HepG2 (cell line): ENCODE measurements at regions not wholly inside any gene's neighbourhood (a gene's known extent, or its start where the extent isn't known, plus 50 kb on each side); places are given as distances from the start of the nearest gene placed in this dataset.

Source experiments
- ATAC-seq: fragments of 200-7000 bp; cut with Tn5 transposase; 3 replicates; pipeline ENCODE4 v1.9.1; 2020; ENCODE audit warnings: mild to moderate bottlenecking, moderate library complexity
- BruUV-seq: library from RNA; stranded (reverse); fragments of 400-500 nt; replicated peaks from 2 replicates; lab custom pipeline; 2021; lab: Mats Ljungman, UMichigan
- CTCF ChIA-PET: fragments of 300-600 bp; formaldehyde crosslinking; extraction: SDS; loops from one replicate; lab custom pipeline; 2021; ENCODE audit warnings: low total read pairs, inconsistent platforms, low intra/inter-chr PET ratio; lab: Yijun Ruan, JAX
- POLR2A ChIA-PET: fragments of 350-600 bp; sonication (Branson Sonifier 250); formaldehyde crosslinking; loops from one replicate; lab custom pipeline; 2020; ENCODE audit warnings: antibody characterized with exemption, inconsistent platforms; lab: Yijun Ruan, JAX
- DNase-seq: peaks from one replicate; pipeline ENCODE4 v3.0.0-alpha.2; 2015; ENCODE audit warnings: low spot score
- FAIRE-seq: peaks from 3 replicates; lab custom pipeline; 2011; peaks lifted over from hg19 to GRCh38; lab: Jason Lieb, UNC
- H2AFZ ChIP-seq: one replicate; pipeline ENCODE4 v1.6.1; 2011; ENCODE audit warnings: low read length, inconsistent platforms
- H3K27ac ChIP-seq: fragments of 300-600 bp; 3 replicates; pipeline ENCODE4 v1.8.0; 2011; ENCODE audit warnings: mixed run types, mild to moderate bottlenecking, mixed read lengths, low read length, inconsistent platforms; ENCODE audit not compliant: insufficient read depth; ENCODE audit errors: extremely low read length
- H3K27me3 ChIP-seq, 2 experiments: fragments of 200-600 bp in 1 of 2; 2 replicates in 1 of 2; 3 replicates in 1 of 2; pipeline versions ENCODE4 v1.6.0 to v1.8.0; 2011; ENCODE audit warnings: low read length in 2 of 2, mild to moderate bottlenecking in 2 of 2, moderate library complexity in 2 of 2, inconsistent platforms in 1 of 2; ENCODE audit not compliant: insufficient read depth in 2 of 2, control insufficient read depth in 1 of 2
- H3K36me3 ChIP-seq, 2 experiments: fragments of 200-600 bp in 1 of 2; replicated peaks in 1 of 2; 2 replicates in 1 of 2; 3 replicates in 1 of 2; pipeline versions ENCODE4 v1.5.1 to v1.8.0; 2011; ENCODE audit warnings: low read length in 2 of 2, inconsistent platforms in 1 of 2; ENCODE audit not compliant: insufficient read depth in 2 of 2, control insufficient read depth in 1 of 2
- H3K4me1 ChIP-seq: 2 replicates; pipeline ENCODE4 v1.5.1; 2012; ENCODE audit warnings: low read length, inconsistent platforms; ENCODE audit not compliant: insufficient read depth
- H3K4me2 ChIP-seq: 2 replicates; pipeline ENCODE4 v1.6.0; 2011; ENCODE audit warnings: low read depth, low read length, inconsistent platforms
- H3K4me3 ChIP-seq, 3 experiments: fragments of 200-600 bp in 1 of 3; sonication (generic), shearing (Covaris generic) in 1 of 3; replicated peaks in 1 of 3; 2 replicates each; pipeline ENCODE4 v1.5.1; 2011 to 2016; ENCODE audit warnings: low read length in 3 of 3, inconsistent platforms in 2 of 3, low read depth in 2 of 3, mild to moderate bottlenecking in 2 of 3, control low read depth in 1 of 3, mixed read lengths in 1 of 3; ENCODE audit not compliant: insufficient read depth in 1 of 3
- H3K79me2 ChIP-seq: one replicate; pipeline ENCODE4 v1.6.1; 2011; ENCODE audit warnings: low read length, inconsistent platforms; ENCODE audit not compliant: insufficient read depth
- H3K9ac ChIP-seq: 2 replicates; pipeline ENCODE4 v1.6.0; 2011; ENCODE audit warnings: mild to moderate bottlenecking, low read depth, low read length, inconsistent platforms; ENCODE audit not compliant: insufficient read depth
- H3K9me3 ChIP-seq: 2 replicates; pipeline ENCODE4 v1.5.1; 2012; ENCODE audit warnings: mild to moderate bottlenecking, low read length
- H4K20me1 ChIP-seq: 2 replicates; pipeline ENCODE4 v1.6.0; 2011; ENCODE audit warnings: inconsistent platforms, mild to moderate bottlenecking, low read length, moderate library complexity; ENCODE audit not compliant: insufficient read depth
- CHD2 ChIP-seq: IDR thresholded peaks from 2 replicates; pipeline ENCODE4 v1.6.1; 2011; ENCODE audit warnings: low read depth, low read length, improper control_type of control experiment
- NFIC ChIP-seq: IDR thresholded peaks from 2 replicates; pipeline ENCODE4 v1.6.1; 2012; ENCODE audit warnings: mild to moderate bottlenecking, low read length, inconsistent platforms
- SAFB2 ChIP-seq: sonication (generic); formaldehyde crosslinking; IDR thresholded peaks from 2 replicates; pipeline ENCODE4 v1.5.1; 2020; ENCODE audit warnings: missing genetic modification reagents, low read depth, mild to moderate bottlenecking, borderline replicate concordance
- ZC3H4 ChIP-seq: sonication (generic); formaldehyde crosslinking; IDR thresholded peaks from 2 replicates; pipeline ENCODE4 v1.4.0; 2020; ENCODE audit warnings: missing genetic modification reagents, borderline replicate concordance
- ZFP36L1 ChIP-seq: sonication (generic); formaldehyde crosslinking; IDR thresholded peaks from 2 replicates; pipeline ENCODE4 v1.8.0; 2022; ENCODE audit warnings: mild to moderate bottlenecking, missing genetic modification reagents, moderate library complexity
- WGBS: methylation state at CpG from one replicate; pipeline ENCODE4 v1.1.6; 2017; ENCODE audit warnings: low lambda C conversion rate; 5-methylcytosine and 5-hydroxymethylcytosine counted together
- in situ Hi-C: cut with HindIII; loops from 2 replicates; pipeline ENCODE4 v1.10.0; 2017; ENCODE audit warnings: low pct_unique_long_range_greater_than_20kb; ENCODE audit not compliant: extremely low pct_ligation_motif_present
- intact Hi-C: fragments of 100-400 bp; cut with micrococcal nuclease; formaldehyde crosslinking; loops from one replicate; pipeline ENCODE4 v1.10.0; 2022; ENCODE audit not compliant: unreplicated experiment
- TF ChIP-seq, protein P1 (sequence below): sonication (generic); formaldehyde crosslinking; IDR thresholded peaks from 2 replicates; pipeline ENCODE4 v1.4.0; 2020; ENCODE audit warnings: missing genetic modification reagents
- TF ChIP-seq, protein P2 (sequence below): sonication (generic); formaldehyde crosslinking; IDR thresholded peaks from 2 replicates; pipeline ENCODE4 v1.4.0; 2020; ENCODE audit warnings: missing genetic modification reagents
- TF ChIP-seq, protein P3 (sequence below): sonication (generic); formaldehyde crosslinking; IDR thresholded peaks from 2 replicates; pipeline ENCODE4 v1.4.0; 2020; ENCODE audit warnings: missing genetic modification reagents, mild to moderate bottlenecking, borderline replicate concordance
- TF ChIP-seq, protein P4 (sequence below): sonication (generic); formaldehyde crosslinking; IDR thresholded peaks from 2 replicates; pipeline ENCODE4 v1.4.0; 2020; ENCODE audit warnings: missing genetic modification reagents, low read depth, mild to moderate bottlenecking, borderline replicate concordance

DNA sequence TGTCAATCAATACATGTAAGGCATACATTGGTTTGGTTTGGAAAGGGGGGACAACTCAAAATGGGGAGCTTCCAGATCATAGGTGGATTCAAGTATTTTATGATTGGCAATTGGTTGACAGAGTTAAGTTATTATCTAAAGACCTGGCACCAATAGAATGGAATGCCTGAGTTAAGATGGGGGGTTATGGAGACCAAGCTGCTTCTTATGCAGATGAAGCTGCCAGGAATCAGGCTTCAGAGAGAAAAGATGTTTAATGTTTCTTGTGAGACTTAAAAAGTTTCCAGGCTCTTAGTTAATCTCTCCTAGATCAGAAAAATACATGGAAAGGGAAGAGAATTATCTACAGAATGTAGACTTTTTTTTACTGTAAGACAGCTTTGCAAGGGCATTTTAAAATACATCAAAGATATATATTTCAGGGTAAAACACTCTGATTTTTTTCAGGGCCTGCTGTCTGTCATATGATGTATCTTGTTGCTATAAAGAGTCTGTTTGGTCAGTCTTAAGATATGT lies 1343.2 kb upstream of the LRRTM1 start (continued):
- TF ChIP-seq, protein P1, sequence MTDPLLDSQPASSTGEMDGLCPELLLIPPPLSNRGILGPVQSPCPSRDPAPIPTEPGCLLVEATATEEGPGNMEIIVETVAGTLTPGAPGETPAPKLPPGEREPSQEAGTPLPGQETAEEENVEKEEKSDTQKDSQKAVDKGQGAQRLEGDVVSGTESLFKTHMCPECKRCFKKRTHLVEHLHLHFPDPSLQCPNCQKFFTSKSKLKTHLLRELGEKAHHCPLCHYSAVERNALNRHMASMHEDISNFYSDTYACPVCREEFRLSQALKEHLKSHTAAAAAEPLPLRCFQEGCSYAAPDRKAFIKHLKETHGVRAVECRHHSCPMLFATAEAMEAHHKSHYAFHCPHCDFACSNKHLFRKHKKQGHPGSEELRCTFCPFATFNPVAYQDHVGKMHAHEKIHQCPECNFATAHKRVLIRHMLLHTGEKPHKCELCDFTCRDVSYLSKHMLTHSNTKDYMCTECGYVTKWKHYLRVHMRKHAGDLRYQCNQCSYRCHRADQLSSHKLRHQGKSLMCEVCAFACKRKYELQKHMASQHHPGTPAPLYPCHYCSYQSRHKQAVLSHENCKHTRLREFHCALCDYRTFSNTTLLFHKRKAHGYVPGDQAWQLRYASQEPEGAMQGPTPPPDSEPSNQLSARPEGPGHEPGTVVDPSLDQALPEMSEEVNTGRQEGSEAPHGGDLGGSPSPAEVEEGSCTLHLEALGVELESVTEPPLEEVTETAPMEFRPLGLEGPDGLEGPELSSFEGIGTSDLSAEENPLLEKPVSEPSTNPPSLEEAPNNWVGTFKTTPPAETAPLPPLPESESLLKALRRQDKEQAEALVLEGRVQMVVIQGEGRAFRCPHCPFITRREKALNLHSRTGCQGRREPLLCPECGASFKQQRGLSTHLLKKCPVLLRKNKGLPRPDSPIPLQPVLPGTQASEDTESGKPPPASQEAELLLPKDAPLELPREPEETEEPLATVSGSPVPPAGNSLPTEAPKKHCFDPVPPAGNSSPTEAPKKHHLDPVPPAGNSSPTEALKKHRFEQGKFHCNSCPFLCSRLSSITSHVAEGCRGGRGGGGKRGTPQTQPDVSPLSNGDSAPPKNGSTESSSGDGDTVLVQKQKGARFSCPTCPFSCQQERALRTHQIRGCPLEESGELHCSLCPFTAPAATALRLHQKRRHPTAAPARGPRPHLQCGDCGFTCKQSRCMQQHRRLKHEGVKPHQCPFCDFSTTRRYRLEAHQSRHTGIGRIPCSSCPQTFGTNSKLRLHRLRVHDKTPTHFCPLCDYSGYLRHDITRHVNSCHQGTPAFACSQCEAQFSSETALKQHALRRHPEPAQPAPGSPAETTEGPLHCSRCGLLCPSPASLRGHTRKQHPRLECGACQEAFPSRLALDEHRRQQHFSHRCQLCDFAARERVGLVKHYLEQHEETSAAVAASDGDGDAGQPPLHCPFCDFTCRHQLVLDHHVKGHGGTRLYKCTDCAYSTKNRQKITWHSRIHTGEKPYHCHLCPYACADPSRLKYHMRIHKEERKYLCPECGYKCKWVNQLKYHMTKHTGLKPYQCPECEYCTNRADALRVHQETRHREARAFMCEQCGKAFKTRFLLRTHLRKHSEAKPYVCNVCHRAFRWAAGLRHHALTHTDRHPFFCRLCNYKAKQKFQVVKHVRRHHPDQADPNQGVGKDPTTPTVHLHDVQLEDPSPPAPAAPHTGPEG (CRISPR knock-in tag), result no peak
- TF ChIP-seq, protein P2, sequence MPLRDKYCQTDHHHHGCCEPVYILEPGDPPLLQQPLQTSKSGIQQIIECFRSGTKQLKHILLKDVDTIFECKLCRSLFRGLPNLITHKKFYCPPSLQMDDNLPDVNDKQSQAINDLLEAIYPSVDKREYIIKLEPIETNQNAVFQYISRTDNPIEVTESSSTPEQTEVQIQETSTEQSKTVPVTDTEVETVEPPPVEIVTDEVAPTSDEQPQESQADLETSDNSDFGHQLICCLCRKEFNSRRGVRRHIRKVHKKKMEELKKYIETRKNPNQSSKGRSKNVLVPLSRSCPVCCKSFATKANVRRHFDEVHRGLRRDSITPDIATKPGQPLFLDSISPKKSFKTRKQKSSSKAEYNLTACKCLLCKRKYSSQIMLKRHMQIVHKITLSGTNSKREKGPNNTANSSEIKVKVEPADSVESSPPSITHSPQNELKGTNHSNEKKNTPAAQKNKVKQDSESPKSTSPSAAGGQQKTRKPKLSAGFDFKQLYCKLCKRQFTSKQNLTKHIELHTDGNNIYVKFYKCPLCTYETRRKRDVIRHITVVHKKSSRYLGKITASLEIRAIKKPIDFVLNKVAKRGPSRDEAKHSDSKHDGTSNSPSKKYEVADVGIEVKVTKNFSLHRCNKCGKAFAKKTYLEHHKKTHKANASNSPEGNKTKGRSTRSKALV (CRISPR knock-in tag), result no peak

DNA sequence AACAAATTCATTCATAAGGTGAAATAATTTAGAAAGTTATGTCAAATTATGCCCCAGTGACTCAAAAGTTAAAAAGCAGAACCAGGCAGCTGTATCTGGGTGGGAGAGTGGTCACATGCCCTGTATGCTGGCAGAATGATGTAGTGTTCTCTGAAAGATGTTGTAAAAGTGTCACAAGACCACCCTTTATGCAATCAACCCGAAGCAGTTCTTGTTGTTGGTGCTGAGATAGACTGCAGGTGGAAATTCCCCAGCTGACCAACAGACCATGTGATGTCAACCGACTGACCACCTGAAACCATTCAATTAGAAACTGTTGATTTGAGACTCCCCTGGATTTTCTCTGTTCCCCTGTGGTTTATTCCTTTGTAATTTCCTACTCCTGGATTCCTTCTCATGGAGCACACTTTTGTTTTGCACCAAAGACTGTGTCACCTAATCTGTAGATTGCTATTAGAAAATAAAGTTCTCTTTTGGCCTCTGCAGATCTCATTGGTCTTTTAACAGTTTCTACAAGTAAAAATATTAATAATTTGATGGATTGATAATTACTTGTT lies 1341.3 kb upstream of the LRRTM1 start:
- Histone ChIP-seq H3K4me3 (no peak overlapping the region), H3K27me3 (no peaks in the 10 kb centered on the region), H3K27ac (no peak overlapping the region), H3K4me1 (no peaks in the 10 kb centered on the region), H3K9me3 (peaks cover 71% of the 10 kb centered on the region), H3K79me2 (no peaks in the 10 kb centered on the region), H3K9ac (no peak overlapping the region), H3K36me3 (no peaks in the 10 kb centered on the region), H2AFZ (no peak overlapping the region), H3K4me2 (no peak overlapping the region), H4K20me1 (no peaks in the 10 kb centered on the region)
- in situ Hi-C loops, result no loop called here
- ChIA-PET POLR2A (no interaction called here), CTCF (no interaction called here)
- no TSS peak for BruUV-seq
- no peak for ATAC-seq
- FAIRE-seq, result no peak
- no peak for DNase-seq
- WGBS, result 6% methylated on average over 2 of the region's 2 CpGs
- intact Hi-C loops, result no loop called here
- TF ChIP-seq SAFB2 (CRISPR knock-in tag) (no peak), ZC3H4 (CRISPR knock-in tag) (no peak), ZFP36L1 (CRISPR knock-in tag) (no peak), CHD2 (no peak), NFIC (no peak)
- TF ChIP-seq, protein P3, sequence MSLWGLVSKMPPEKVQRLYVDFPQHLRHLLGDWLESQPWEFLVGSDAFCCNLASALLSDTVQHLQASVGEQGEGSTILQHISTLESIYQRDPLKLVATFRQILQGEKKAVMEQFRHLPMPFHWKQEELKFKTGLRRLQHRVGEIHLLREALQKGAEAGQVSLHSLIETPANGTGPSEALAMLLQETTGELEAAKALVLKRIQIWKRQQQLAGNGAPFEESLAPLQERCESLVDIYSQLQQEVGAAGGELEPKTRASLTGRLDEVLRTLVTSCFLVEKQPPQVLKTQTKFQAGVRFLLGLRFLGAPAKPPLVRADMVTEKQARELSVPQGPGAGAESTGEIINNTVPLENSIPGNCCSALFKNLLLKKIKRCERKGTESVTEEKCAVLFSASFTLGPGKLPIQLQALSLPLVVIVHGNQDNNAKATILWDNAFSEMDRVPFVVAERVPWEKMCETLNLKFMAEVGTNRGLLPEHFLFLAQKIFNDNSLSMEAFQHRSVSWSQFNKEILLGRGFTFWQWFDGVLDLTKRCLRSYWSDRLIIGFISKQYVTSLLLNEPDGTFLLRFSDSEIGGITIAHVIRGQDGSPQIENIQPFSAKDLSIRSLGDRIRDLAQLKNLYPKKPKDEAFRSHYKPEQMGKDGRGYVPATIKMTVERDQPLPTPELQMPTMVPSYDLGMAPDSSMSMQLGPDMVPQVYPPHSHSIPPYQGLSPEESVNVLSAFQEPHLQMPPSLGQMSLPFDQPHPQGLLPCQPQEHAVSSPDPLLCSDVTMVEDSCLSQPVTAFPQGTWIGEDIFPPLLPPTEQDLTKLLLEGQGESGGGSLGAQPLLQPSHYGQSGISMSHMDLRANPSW (CRISPR knock-in tag), result no peak
- TF ChIP-seq, protein P4, sequence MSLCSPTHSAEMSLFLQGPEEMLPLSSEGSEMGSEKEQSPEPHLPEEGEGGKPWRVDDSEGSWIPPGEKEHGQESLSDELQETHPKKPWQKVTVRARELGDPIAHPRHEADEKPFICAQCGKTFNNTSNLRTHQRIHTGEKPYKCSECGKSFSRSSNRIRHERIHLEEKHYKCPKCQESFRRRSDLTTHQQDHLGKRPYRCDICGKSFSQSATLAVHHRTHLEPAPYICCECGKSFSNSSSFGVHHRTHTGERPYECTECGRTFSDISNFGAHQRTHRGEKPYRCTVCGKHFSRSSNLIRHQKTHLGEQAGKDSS (CRISPR knock-in tag), result no peak
